HG03354 (cell line): ENCODE measurements at regions not wholly inside any gene's neighbourhood (a gene's known extent, or its start where the extent isn't known, plus 50 kb on each side); places are given as distances from the start of the nearest gene placed in this dataset.

Experiments
- ATAC-seq: cut with Tn5 transposase; IDR thresholded peaks from one replicate; pipeline ENCODE4 v1.9.1; 2021; ENCODE audit warnings: mild to moderate bottlenecking; ENCODE audit not compliant: unreplicated experiment, poor library complexity, severe bottlenecking

DNA sequence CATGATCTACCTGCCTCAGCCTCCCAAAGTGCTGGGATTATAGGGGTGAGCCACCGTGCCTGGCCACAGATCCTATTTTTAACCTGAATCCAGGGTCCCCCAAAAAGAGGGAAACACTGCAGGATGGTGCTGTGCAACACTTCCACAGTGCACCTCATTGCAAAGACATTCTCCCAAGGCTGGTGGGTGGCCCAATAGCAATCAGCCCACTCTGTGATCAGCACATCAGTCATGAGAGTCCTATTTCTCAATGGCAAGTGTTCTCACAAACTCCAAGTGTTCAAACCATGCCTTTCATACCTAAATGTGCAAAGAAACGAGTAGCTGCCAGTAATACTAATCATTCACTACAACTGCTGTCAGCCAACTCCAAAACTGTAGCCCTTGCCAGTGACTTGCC lies 612.9 kb downstream of the CCER1 start:
- ATAC-seq: no peak

DNA sequence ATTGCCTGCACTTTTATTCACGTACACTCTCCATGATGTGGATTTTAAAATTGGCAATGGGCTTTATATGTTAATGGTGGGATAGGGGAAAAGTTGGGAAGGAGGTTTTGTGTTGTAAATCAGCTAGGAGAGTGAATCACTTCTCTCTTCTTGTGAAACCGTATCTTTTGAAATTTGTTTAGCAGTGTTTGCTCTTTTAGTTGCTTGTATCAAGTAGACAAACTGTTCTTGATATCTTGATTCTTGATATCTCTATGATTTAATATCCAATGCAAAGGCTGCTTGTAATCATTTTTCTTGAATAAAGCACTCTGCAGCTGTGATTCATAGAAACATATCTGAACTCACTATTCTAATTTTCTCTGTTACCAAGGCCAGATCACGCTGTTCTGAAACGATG lies 615.1 kb downstream of the CCER1 start:
- ATAC-seq: no peak

DNA sequence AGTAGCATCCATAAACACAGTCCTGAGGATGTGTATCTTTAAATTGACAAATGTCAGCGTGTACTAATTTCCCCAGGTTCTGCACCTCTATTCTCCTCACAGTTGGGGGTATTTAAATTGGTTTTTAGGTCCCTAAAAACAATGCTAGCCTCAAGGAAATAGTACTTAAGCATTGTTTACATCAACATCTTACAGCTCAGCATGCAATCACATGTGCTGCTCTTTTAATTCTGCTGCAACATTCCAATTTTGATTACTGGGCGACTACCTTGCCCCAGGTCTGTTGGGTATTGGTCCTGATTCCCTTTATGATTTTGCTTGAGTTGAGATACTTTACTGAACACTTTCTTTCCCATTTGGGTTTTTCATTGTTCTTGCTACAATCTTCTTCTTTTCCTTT lies 616.6 kb downstream of the CCER1 start:
- ATAC-seq: no peak

DNA sequence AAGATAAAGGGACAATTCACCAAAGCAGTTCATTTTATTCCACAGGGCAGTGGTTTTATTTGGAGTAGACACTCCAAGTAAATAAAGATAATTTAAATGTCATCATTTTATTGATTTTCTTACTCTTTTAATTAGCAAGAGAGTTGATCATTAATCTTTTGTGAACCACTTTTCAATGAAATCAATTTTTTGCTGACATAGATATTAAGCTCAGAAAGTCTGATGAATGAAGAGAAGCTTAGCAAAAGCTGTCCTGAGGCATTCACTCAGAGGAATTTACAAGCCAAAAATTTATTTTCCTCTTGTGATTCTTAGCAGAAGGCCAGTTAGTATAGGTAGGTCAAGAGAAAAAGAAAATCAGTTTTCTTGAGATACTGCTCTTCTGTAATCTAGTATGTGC lies 618.0 kb downstream of the CCER1 start:
- ATAC-seq: no peak

DNA sequence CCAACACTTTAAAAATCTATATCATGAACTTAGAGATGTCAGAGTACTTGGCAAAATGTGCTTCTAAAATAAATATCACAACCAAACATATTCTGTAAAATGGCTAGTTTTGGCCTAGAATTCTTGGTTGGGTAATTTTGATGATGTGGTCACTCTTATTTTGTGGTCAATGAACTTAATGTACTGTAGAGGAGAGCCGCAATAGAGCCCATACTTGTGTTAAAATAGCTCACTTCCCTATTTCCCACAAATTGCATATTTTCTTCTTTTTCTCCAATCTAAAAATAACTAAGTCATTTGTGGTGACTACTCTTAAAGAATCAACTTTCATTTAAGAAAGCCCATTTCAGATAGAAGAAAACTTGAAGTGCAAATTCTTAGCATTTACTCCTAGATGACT lies 619.4 kb downstream of the CCER1 start:
- no peak for ATAC-seq

DNA sequence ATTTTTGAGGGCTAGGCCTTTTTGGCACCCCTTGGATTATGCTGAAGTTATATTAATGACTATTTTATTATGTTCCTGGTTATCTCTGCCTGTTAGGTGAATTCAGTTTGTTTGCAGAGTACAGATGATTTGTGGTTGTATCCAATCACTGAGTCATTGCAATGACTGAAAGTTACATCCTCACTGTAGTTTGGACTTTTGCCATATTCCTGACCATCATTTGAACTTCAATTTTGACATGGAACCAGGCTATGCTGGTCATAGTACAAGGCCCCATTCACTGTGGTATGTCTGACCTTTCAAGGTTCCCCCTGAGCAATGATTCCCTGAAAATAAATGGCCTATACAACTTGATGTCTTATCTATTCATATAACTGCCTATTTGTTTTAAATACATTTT lies 621.0 kb downstream of the CCER1 start:
- ATAC-seq: no peak

DNA sequence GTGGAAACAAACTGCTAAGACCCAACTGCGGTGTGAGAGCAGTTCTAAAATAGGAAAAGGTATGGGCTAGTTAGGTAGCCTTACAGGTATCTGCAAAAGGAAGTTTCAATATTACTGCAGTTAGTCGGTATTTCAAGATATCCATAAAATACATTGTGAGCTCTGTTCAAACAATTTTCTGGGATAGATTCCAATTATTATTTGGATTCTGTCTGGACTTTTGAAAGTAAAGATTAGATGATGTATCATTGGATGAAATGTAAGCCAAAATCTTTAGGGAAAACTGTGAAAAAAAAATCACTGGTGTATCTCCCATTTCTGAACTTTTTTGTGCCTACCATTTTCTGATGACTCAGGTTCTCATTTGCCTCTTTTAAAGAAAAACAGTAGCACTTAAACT lies 621.6 kb downstream of the CCER1 start:
- no peak for ATAC-seq

DNA sequence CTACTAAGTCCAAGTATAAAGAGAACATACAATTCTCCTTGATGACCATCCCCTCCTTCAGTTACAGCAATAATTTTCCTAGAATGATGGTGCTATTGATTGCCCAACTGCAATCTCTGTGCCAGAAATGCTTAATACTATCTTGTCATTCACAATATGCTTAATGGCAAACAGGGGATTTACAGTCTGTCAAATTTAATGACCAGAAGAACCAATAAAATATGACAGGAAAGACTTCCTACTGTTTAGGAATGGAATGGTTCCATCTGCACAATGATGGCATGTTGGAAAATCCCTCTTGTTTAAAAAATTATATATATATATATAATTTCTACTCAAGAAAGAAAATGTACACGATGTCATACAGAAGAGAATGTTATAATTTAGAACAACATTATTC lies 623.2 kb downstream of the CCER1 start:
- ATAC-seq: no peak

DNA sequence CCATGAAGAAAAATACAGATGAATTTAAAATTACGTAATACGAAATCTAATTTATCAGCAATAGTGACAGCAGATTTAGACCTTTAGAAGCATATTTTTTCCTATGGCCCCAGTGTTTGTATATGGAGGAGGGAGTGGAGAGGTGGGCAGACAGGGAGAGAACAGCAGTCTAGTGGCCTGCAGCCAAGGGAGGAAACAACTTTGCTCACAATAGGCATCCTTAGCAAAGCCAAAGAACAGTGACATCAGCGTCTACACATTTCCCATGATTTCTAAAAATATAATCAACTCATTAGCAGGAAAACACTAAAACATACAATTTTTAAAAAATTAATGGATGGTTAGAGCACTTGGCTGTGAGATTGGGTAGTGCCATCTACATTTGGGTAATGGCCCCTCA lies 622.6 kb upstream of the ATP2B1 start:
- ATAC-seq: no peak

DNA sequence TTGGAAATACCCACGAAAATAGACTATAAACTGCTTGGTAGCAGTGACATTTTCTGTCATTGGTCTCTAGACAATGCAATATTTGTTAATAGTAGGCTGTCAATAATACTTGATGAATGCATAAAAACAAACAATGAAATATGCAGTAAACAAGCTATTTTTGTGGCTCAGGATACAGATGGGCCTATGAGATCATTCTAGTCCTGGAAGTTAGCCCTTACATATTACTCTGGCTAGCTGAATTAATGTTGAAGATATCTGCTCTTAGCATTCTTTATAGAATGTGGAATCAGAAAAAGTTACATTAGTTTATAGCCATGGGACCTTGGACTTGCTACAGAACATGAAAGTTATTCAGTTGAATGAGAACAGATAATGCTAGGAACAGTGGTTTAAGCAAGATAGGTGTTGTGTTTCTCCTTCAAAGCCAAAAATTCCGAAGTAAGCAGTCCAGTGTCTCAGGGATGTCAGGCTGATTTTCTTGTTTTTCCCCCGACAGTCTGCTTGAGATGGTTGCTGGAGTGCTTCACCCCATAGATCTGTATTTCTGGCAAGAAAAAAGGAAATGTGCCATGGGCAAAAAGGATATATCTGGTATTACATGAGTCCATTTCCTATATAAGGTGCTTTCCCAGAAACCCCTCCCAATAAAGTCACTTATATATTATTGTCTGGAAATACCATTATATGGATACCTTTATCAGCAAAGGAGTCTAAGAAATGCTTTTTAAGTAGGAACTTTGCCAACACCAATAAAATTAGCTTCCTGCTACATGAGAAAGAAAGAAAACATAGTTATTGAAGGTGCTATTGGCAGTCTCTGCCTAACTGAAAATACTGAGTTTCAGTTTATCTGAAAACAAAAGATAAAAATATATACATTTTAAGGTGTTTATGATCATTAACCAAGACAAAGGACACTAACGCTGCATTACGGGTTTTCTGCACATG lies 619.4 kb upstream of the ATP2B1 start:
- ATAC-seq: no peak

DNA sequence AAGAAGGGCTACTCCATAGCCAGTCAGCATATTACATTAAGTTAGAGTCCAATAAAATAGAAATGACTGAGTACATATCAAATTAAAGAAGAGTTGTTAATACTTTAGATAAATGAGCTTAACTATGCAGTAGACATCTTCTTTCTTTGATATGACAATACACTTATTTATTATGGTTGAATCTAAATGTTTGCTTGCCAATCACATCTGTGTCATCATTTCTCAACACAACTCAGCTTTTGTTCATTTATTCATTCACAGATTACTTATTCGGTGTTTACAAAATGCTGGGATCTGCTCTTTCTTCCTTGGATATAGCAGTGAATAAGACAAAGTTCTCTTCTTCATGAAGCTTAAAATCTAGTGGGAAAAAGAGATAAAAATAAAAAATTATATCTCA lies 614.6 kb upstream of the ATP2B1 start:
- ATAC-seq: no peak

DNA sequence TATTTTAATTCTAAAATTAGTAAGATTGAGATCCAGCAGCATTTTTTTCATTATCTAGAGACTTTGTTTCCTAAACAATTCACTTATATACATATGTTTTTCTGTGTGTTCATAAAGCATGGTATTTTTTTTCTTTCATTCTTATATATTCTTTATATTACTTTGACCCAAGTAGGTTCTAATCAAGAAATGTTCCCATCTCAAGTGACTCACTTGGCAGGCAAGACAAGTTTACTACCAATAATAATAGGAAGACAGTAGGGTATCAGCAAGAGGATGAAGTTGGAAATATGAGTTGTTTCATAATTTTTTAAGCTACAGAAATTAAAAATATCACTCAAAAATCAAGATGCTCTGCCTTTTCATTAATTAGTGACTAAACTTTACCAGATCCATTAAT lies 613.4 kb upstream of the ATP2B1 start:
- ATAC-seq: no peak

DNA sequence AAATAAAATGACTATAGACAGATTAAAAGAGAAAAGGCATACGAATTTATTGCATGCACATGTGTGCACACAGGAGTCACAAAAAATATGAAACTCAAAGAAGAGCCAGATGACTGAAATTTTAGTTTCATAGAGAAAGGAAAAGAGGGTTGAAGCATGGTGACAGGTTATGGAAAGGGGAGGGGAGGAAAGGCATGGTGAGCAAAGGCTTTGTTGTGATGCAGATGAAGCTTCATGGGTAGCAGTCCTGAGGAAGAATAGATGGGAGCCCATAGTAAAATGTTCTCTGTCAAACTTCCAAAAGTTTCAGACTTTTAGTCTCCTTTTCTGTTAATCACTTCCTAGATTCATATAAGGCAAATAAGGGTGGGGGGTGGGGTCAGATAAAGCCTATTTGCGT lies 612.7 kb upstream of the ATP2B1 start:
- ATAC-seq: no peak

DNA sequence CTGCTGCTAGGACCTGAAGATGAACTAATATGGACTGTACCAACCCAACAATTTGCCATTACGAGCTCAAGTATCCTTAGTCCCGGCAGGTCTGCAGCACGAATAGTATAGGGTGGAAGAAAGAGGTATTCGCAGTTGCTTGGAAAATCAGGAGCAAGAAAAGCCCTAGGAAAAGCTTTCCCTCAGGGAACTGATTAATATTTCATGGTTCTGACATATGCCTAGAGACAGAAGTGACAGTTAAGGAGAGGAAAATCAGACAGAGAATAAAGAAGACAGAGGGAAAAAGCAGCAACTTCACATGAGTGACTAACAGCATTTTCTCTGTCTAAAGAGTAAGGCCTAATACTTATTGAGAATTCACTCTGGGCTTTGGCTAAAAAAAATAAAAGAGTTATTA lies 602.9 kb upstream of the ATP2B1 start:
- ATAC-seq: no peak

DNA sequence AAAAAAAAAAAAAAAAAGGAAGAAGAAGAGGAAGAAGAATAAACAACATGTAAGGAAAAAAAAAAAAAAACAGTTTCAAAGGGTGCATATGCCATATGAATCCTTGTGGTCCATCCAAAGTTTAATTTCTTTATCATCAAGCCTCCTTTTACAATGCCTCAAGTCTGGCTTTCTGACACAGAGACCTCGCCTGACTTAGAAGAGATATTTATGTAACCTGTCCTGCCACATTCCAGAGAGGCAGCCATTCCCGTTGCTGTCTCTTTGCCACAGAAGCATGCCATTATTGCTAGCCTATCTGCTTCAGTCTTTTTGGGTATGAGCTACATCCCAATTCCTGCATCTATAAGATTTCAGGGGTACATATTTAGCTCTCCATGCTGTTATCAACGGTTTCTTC lies 596.7 kb upstream of the ATP2B1 start:
- ATAC-seq: no peak

DNA sequence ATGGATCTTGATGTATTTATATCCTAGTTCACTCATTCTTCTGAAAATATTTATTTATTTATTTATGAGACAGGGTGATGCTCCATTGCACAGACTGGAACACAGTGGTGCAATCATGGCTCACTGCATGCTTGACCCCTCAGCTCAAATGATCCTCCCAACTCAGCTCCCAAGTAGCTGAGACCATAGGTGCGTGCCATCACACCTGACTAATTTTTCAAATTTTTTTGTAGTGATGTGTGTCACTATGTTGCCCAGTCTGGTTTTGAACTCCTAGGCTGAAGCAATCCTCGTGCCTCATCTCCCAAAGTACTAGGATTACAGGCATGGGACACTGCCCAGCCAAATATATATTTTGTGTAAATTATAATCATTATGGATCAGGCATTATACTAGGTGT lies 595.6 kb upstream of the ATP2B1 start:
- ATAC-seq: no peak

DNA sequence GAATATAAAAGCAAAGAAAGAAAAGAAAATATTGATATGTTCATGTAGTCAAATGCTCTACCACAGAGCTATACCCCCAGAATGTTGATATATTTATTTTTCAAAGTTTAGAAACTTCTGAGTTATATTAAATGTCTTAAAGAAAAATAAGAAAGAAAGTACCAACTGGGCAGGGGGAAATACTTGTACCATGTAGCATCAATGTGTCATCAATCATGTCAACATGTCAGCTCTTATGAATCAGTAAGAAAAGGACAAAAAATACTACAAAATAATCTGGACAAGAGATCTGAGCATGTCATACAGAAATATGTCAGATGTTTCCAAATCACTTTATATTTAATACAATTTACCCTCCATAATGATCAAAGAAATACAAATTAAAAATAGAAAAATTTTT lies 595.1 kb upstream of the ATP2B1 start:
- no peak for ATAC-seq

DNA sequence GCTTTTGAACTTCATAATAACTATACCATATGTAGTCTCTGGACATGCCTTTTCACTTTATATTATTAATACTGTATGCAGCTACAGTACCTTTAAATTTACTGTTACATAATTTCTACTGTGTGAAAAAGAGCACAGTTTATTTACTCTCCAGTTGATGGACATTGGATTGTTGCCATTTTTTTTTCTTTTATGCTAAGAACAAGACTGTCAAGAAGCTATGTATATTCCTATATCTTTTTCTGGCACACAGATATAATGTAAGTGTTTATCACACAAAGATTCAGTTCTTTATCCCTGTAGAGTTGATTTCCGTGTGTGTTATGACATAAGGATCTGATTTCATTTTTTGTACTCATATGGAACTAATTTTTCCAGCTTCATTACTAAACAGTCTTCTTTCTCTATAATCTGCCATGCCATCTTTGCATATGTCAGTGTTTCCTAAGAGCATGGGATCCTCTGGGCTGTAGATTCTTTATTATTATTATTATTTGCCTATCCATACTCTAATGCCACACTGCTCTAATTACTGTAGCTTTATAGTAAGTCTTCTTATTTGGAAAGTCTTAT lies 593.0 kb upstream of the ATP2B1 start:
- ATAC-seq: no peak

DNA sequence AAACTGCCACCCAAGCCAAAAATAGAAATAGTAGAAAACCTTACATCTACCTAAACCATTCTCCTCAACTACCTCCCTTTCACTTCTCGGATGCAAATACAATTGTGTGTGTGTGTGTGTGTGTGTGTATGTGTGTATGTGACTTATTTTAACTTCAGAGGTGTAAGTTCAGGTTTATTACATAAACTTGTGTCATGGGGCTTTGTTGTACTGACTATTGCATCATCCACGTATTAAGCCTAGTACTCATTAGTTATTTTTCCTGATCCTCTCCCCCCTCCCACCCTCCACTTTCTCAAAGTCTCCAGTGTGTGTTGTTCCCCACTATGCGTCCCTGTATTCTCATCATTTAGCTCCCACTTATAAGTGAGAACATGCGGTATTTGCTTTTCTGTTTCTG lies 592.5 kb upstream of the ATP2B1 start:
- no peak for ATAC-seq

DNA sequence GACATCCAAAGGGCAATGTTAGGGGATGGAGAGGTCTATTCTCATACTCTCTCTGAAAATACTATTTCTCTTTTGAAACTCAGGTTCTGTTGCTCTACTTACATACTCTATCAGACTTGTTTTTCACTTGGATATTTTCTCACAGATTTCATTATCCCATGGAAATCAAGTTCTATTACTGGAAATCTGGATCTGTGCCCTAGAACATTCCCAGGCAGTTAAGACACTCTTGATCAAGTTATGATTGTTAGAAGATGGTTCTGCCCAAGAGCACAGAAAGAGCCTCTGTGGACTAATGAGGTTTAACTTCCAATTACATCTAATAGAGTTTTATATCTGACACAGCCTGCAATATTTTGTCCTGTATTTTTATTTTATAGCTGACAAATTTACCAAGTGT lies 591.0 kb upstream of the ATP2B1 start:
- ATAC-seq: no peak

DNA sequence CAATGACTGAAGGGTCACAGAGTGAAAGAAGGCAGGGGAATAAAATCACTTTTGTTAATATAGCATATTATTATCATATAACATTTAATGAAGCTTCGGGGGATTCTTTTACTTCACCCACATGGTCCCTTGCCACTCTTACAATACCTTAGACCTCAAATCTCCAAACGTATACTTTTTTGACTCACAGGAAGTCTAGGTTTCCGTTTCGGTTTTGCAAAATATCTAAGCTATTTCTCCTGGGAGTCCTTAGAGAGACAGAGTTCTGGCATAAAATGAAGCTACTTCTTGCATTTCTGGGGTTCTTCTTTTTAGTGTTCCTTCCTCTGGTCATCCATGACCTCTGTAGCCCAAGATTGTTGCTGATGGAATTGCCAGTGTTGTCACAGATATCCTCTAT lies 590.5 kb upstream of the ATP2B1 start:
- ATAC-seq: peak; percentile 98
